Daoy (cell line): ENCODE measurements at regions not wholly inside any gene's neighbourhood (a gene's known extent, or its start where the extent isn't known, plus 50 kb on each side); places are given as distances from the start of the nearest gene placed in this dataset.

Experiments
- DNase-seq: peaks from one replicate; pipeline ENCODE4 v3.0.0-alpha.2; 2015; ENCODE audit warnings: low read depth

GRCh38 chr2:23286758-23287704 lies 97.9 kb upstream of the KLHL29 start:
- DNase-seq, result peak; percentile 47

GRCh38 chr2:23289671-23290070 lies 95.3 kb upstream of the KLHL29 start:
- no peak for DNase-seq

- no peak for DNase-seq
Observed at GRCh38 chr2:23291239-23291638, 93.7 kb upstream of the KLHL29 start.

GRCh38 chr2:23292024-23292423 lies 93.0 kb upstream of the KLHL29 start:
- DNase-seq, result no peak

GRCh38 chr2:23293063-23293462 lies 91.9 kb upstream of the KLHL29 start:
- peak; percentile 62 for DNase-seq

GRCh38 chr2:23293731-23294130 lies 91.2 kb upstream of the KLHL29 start:
- no peak for DNase-seq

- DNase-seq, result no peak
Observed at GRCh38 chr2:23294238-23294637, 90.7 kb upstream of the KLHL29 start.

GRCh38 chr2:23296691-23297090 lies 88.3 kb upstream of the KLHL29 start:
- DNase-seq, result no peak

GRCh38 chr2:23297112-23297511 lies 87.9 kb upstream of the KLHL29 start:
- DNase-seq, result no peak

- no peak for DNase-seq
Observed at GRCh38 chr2:23298551-23298950, 86.4 kb upstream of the KLHL29 start.

GRCh38 chr2:23299476-23300195 lies 85.3 kb upstream of the KLHL29 start:
- no peak for DNase-seq

- DNase-seq, result no peak
Observed at GRCh38 chr2:23301136-23301535, 83.8 kb upstream of the KLHL29 start.

- no peak for DNase-seq
Observed at GRCh38 chr2:23302591-23302990, 82.4 kb upstream of the KLHL29 start.

- no peak for DNase-seq
Observed at GRCh38 chr2:23306401-23306800, 78.6 kb upstream of the KLHL29 start.

GRCh38 chr2:23311186-23311585 lies 73.8 kb upstream of the KLHL29 start:
- no peak for DNase-seq

- peak; percentile 64 for DNase-seq
Observed at GRCh38 chr2:23312996-23313606, 71.9 kb upstream of the KLHL29 start.

- no peak for DNase-seq
Observed at GRCh38 chr2:23314687-23315086, 70.3 kb upstream of the KLHL29 start.

GRCh38 chr2:23320058-23320457 lies 64.9 kb upstream of the KLHL29 start:
- DNase-seq, result no peak

GRCh38 chr2:23321751-23322150 lies 63.2 kb upstream of the KLHL29 start:
- no peak for DNase-seq

GRCh38 chr2:23322567-23323197 lies 62.3 kb upstream of the KLHL29 start:
- no peak for DNase-seq

GRCh38 chr2:23323198-23323916 lies 61.6 kb upstream of the KLHL29 start:
- no peak for DNase-seq
